ENCODE measurements at regions not wholly inside any gene's neighbourhood (a gene's known extent, or its start where the extent isn't known, plus 50 kb on each side); places are given as distances from the start of the nearest gene placed in this dataset.

DNA sequence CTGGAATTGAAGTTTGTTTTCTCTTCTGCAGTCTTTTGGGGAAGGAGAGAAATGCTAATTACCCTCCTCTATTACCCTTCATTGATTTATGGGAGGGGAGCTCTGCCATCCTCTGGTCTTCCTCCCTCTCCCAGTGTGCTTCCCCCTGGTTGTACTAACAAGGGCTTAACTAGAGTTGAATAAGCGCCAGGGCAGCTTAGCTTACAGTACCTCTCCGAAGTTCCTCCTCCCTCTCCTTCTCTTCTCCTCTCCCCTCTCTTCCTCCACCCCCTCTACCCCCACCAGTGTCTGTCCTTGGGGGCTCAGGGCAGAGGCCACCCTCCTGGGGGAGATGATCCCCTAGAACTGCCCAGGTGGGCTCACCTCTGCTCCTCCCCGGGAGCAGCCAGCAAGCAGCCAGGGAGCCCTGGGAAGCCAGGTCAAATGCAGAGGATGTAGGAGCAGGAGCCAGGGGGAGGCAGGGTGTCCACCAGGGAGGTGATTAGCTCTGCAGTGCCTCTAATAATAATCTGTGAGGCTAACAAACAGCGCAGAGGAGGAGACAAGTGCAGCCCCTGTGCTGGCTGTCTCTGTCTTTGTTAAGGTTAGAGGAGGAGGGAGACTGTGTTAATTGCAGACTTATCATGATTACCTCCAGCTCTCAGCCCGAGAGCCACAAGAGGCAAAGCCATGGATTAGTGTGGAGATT is 191.6 kb upstream of the CADM1 start:
- Histone ChIP-seq H3K4me3 (ENCODE audit: low read depth in 2 of 2, low read length in 2 of 2) (no peak overlapping the region), H3K36me3 (ENCODE audit: control insufficient read depth, insufficient read depth, low read length) (no peaks in the 10 kb centered on the region), H3K27me3 (ENCODE audit: control insufficient read depth, insufficient read depth, low read length) (no peaks in the 10 kb centered on the region), H3K9me3 (ENCODE audit: control insufficient read depth, insufficient read depth, low read depth, low read length) (no peaks in the 10 kb centered on the region), H3K27ac (ENCODE audit: low read length) (no peak overlapping the region), H3K4me1 (ENCODE audit: control insufficient read depth, insufficient read depth, low read length) (no peaks in the 10 kb centered on the region)
- ChIA-PET POLR2A (interaction anchor here (0.6 kb wide), 1 partner anchor 219 kb away, joined by 3 read pairs; no protein-coding TSS in a partner anchor), CTCF (no interaction called here)
- no peak for DNase-seq (ENCODE audit: low read depth, low spot score)
- TF ChIP-seq, protein P1, sequence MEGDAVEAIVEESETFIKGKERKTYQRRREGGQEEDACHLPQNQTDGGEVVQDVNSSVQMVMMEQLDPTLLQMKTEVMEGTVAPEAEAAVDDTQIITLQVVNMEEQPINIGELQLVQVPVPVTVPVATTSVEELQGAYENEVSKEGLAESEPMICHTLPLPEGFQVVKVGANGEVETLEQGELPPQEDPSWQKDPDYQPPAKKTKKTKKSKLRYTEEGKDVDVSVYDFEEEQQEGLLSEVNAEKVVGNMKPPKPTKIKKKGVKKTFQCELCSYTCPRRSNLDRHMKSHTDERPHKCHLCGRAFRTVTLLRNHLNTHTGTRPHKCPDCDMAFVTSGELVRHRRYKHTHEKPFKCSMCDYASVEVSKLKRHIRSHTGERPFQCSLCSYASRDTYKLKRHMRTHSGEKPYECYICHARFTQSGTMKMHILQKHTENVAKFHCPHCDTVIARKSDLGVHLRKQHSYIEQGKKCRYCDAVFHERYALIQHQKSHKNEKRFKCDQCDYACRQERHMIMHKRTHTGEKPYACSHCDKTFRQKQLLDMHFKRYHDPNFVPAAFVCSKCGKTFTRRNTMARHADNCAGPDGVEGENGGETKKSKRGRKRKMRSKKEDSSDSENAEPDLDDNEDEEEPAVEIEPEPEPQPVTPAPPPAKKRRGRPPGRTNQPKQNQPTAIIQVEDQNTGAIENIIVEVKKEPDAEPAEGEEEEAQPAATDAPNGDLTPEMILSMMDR (IDR thresholded peaks at IDR 0.05) = no peak
- TF ChIP-seq SIN3A (IDR thresholded peaks at IDR 0.05; ENCODE audit: borderline replicate concordance, insufficient read depth, low read depth, low read length) (no peak), POLR2AphosphoS5 (IDR thresholded peaks at IDR 0.05; ENCODE audit: low read depth, low read length) (no peak), TCF7L2 (IDR thresholded peaks at IDR 0.05; ENCODE audit: low read depth, low read length) (no peak)
- TF ChIP-seq, protein P2, sequence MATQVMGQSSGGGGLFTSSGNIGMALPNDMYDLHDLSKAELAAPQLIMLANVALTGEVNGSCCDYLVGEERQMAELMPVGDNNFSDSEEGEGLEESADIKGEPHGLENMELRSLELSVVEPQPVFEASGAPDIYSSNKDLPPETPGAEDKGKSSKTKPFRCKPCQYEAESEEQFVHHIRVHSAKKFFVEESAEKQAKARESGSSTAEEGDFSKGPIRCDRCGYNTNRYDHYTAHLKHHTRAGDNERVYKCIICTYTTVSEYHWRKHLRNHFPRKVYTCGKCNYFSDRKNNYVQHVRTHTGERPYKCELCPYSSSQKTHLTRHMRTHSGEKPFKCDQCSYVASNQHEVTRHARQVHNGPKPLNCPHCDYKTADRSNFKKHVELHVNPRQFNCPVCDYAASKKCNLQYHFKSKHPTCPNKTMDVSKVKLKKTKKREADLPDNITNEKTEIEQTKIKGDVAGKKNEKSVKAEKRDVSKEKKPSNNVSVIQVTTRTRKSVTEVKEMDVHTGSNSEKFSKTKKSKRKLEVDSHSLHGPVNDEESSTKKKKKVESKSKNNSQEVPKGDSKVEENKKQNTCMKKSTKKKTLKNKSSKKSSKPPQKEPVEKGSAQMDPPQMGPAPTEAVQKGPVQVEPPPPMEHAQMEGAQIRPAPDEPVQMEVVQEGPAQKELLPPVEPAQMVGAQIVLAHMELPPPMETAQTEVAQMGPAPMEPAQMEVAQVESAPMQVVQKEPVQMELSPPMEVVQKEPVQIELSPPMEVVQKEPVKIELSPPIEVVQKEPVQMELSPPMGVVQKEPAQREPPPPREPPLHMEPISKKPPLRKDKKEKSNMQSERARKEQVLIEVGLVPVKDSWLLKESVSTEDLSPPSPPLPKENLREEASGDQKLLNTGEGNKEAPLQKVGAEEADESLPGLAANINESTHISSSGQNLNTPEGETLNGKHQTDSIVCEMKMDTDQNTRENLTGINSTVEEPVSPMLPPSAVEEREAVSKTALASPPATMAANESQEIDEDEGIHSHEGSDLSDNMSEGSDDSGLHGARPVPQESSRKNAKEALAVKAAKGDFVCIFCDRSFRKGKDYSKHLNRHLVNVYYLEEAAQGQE (IDR thresholded peaks at IDR 0.05; ENCODE audit: insufficient read depth in 1 of 2, low read depth in 2 of 2, low read length in 1 of 2) = no peak
- BruUV-seq (replicated peaks) = no TSS peak
- intact Hi-C loops (cut with micrococcal nuclease; ENCODE audit: unreplicated experiment) = no loop called here
- in situ Hi-C loops (cut with HindIII; ENCODE audit: low pct_unique_long_range_greater_than_20kb, low sequenced_read_pairs) = no loop called here
- ATAC-seq = no peak

DNA sequence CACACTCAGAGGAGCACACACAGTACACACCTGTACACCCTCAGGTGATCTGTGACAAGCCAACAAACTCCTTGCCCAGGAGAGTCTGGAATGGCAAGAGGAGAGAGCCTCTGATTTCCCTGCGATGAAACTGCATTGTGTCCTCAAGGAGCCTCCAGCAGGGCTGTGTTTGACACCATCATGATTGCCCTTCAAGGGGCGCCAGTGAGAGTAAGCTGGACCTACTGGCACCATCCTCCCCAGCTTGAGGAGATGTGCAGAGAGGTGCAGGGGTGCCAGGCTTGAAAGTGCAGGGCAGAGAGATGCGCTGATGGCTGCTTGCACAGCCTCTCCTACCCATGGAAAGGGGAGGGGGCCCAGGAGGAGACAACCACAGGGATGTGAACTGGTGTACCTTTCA is 188.8 kb upstream of the CADM1 start:
- intact Hi-C loops (cut with micrococcal nuclease; ENCODE audit: unreplicated experiment) (no loop called here), in situ Hi-C loops (cut with HindIII; ENCODE audit: low pct_unique_long_range_greater_than_20kb, low sequenced_read_pairs) (no loop called here)
- POLR2A ChIA-PET = no interaction called here
- no peak overlapping the region for H3K4me3 ChIP-seq (ENCODE audit: low read depth in 2 of 2, low read length in 2 of 2)
- no peaks in the 10 kb centered on the region for H3K9me3 ChIP-seq (ENCODE audit: control insufficient read depth, insufficient read depth, low read depth, low read length)
- no peak overlapping the region for H3K27ac ChIP-seq (ENCODE audit: low read length)
- ATAC-seq (no peak), DNase-seq (ENCODE audit: low read depth, low spot score) (no peak)
- no peaks in the 10 kb centered on the region for H3K27me3 ChIP-seq (ENCODE audit: control insufficient read depth, insufficient read depth, low read length)
- H3K36me3 ChIP-seq (ENCODE audit: control insufficient read depth, insufficient read depth, low read length) = no peaks in the 10 kb centered on the region
- CTCF ChIA-PET = no interaction called here
- TF ChIP-seq SIN3A (IDR thresholded peaks at IDR 0.05; ENCODE audit: borderline replicate concordance, insufficient read depth, low read depth, low read length) (no peak), POLR2AphosphoS5 (IDR thresholded peaks at IDR 0.05; ENCODE audit: low read depth, low read length) (no peak), TCF7L2 (IDR thresholded peaks at IDR 0.05; ENCODE audit: low read depth, low read length) (no peak)
- TF ChIP-seq, protein P2 (IDR thresholded peaks at IDR 0.05; ENCODE audit: insufficient read depth in 1 of 2, low read depth in 2 of 2, low read length in 1 of 2) = no peak
- TF ChIP-seq, protein P1 (IDR thresholded peaks at IDR 0.05) = no peak
- H3K4me1 ChIP-seq (ENCODE audit: control insufficient read depth, insufficient read depth, low read length) = no peaks in the 10 kb centered on the region
- no TSS peak for BruUV-seq (replicated peaks)
